GM21528 (cell line): ENCODE measurements at regions not wholly inside any gene's neighbourhood (a gene's known extent, or its start where the extent isn't known, plus 50 kb on each side); places are given as distances from the start of the nearest gene placed in this dataset.

ENCODE experiments used
- ATAC-seq: cut with Tn5 transposase; IDR thresholded peaks from one replicate; pipeline ENCODE4 v1.9.1; 2021; ENCODE audit warnings: mild to moderate bottlenecking, moderate library complexity; ENCODE audit not compliant: unreplicated experiment, low FRiP score

- no peak for ATAC-seq
These were observed 1320.3 kb upstream of the LRRTM1 start for GRCh38 chr2:81624825-81625224.

DNA sequence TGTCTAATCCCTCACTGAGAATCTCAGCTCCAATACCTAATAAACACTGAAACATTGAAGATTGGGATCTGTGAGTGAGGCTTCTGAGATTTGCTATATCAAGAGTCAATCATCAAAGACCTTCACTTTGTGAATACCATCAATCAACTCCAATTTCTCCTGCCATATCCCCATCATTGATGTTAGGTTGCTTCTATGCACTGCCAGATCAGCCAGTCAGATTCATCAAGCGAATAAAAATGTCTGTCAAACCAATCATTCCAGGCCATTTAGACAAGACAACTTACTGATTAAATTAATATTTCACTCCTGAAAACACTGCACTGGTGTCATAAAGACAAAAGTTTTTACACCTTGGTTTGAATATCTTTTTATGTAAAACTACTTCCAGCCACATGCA lies 1295.5 kb upstream of the LRRTM1 start:
- no peak for ATAC-seq

- no peak for ATAC-seq
These were observed 1293.9 kb upstream of the LRRTM1 start for GRCh38 chr2:81598453-81598852.

DNA sequence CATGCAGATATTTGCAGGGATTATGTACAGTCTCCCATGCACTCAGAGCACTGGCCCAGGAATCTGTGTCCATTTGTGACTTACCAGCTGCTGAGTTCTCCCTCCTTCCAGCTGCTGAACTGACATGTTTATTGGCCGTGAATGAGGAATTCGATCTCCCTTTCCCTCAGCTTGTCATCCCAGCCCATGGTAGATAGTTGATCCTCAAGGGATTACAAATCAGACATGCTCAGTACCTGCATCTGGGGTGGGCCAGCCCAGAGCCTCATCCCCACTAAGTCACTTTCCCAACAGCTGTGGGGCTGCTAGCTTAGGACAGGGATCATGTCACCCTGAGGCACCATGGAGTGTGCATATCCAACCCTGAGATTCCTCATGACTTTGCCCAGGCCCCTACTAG lies 1284.9 kb upstream of the LRRTM1 start:
- no peak for ATAC-seq

GRCh38 chr2:81583311-81584108 lies 1279.0 kb upstream of the LRRTM1 start:
- no peak for ATAC-seq

GRCh38 chr2:81576713-81577112 lies 1272.2 kb upstream of the LRRTM1 start:
- no peak for ATAC-seq

DNA sequence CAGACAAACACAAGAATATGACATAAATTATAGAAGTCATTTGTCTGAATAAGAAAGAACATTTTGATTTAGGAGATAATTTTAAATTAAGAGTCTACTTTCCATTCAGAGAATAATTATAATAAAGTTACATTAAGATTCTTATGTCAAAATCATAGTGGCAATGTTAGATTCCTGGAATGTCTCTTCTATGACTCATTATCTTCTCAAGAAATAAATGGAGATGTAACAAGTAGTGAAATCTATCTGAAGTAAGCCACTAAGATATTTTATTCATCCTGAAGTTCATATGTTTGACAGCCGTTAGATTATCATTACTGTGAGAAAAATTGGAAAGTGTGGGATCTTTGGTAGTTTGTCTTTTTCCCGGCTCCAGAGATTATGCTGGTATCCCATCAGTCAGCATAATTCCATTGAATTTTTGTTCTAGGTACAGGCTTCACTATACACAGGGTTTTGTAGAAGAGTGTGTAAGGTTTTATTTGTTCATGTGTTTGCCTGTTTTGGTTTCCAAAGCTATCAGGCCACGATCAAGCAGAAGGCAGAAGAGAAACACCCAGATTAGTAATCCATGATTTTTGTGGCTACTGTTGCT lies 1246.6 kb upstream of the LRRTM1 start:
- no peak for ATAC-seq

DNA sequence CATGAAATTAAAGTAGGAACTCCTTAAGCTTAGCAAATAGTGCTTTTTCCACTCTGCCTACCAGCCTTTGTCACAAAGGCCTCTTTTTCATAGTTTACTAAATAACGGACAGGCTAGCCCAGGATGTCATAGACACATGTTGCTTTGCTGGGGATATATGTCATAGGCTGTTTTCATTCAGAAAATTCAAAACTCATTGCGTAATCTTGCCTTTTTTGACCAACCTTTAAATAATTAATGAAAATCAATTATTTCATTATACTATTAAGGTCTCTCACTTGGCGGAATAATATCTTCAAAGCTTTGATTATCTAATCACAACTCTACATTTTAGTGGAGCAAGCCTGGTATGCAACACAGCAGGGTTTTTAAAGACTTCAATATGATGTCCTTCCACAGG lies 1245.7 kb upstream of the LRRTM1 start:
- ATAC-seq, result no peak

DNA sequence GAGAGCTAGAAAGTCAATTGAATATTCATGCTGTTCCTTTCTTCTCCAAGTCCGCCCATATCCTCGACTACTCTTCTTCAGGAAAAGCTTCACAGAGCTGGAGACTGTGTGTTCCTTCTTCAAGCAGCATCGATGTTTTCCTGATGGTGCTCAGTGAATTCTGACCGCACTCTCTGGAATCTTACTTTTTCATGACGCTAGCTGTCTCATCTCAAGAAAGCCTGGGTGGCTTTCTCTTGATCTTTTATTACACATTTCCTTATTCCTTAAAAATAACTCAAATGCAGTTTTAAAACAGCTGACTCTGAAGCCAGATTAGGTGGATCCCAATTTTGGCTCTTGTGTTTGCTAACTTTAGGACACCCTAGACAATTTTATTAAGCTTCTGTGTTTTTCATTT lies 1245.1 kb upstream of the LRRTM1 start:
- no peak for ATAC-seq

DNA sequence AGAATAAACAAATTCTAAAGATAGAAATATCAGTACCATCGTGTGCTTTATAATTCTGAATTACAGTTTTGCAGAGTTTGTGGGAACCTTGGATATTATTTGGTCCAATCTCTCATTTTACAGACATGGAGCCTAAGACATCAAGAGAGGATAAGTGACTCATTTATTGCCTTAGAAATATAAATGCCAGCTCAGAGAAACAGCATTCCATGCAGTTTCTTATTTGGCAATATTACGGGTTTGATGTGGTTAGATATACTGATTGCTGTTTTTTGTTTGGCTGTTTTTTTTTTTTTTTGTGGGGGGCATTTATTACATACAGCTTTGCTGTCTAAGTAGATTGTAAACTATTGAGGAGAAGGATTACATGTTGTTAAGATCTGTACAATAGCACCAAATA lies 1241.1 kb upstream of the LRRTM1 start:
- ATAC-seq, result no peak

- no peak for ATAC-seq
These were observed 1237.6 kb upstream of the LRRTM1 start for GRCh38 chr2:81542119-81542518.

- ATAC-seq, result no peak
These were observed 1225.4 kb upstream of the LRRTM1 start for GRCh38 chr2:81529944-81530343.

DNA sequence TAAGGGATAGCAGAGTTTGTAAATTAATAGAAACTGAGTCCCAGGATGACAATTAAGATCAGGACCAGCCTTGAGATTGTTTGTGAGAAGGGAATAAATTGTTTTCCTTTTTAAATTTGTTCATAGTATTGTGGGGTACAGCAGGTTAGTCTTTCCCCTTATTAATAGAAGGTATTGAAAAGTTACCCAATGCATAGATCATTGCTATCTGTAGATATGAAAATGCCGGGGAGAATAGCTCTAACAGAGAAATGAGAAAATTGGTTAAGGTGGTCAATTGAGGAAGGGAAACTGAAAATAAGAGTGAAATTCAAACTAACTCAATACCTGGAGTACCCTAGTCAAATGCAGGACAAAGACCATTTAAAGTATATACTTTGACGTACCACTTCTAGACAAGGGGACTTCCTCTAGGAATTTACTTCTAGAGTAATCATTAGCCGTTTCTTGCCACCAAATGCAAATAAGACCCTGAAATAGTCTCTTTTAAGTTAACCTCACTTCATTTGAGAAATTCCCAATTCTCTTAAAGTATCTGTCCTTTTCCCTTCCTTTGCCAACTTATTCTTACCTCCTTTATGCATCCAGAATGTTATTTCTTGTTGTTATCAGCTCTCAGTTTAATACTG lies 1224.4 kb upstream of the LRRTM1 start:
- ATAC-seq, result peak; percentile 50

GRCh38 chr2:81523344-81523743 lies 1218.8 kb upstream of the LRRTM1 start:
- ATAC-seq, result no peak

DNA sequence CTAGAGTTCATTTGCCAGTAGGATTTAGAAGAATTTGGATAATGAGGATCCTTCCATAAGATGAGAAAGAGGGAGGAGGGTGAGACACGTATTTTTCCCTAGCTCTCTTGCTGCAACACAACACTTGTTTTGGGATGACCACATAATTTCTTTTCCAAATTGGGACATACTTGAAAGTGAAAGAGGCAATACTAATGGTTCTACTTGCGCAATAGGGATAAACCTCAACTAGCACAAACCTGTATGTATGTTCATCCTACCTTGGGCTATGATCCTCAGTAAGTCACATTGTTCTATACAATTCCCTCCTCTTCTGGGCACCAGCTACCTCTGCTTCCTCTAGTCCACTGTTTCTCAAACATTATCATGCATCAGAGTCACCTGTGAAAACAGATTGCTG lies 1208.8 kb upstream of the LRRTM1 start:
- ATAC-seq, result no peak

- ATAC-seq, result no peak
These were observed 1201.0 kb upstream of the LRRTM1 start for GRCh38 chr2:81505586-81505985.

- no peak for ATAC-seq
These were observed 1191.0 kb upstream of the LRRTM1 start for GRCh38 chr2:81495556-81495955.

DNA sequence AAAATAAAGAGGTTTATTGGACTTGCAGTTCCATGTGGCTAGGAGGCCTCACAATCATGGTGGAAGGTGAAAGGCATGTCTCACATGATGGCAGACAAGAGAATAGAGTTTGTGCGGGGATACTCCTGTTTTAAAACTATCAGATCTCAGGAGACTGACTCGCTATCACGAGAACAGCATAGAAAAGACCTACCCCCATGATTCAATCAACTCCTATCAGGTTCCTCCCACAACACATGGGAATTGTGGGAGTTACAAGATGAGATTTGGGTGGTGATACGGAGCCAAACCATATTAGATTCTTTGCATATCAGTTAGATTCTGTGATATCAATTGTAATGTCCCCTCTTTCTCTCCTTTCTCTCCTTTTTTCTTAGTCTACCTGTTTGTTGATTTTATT lies 1178.7 kb upstream of the LRRTM1 start:
- no peak for ATAC-seq

DNA sequence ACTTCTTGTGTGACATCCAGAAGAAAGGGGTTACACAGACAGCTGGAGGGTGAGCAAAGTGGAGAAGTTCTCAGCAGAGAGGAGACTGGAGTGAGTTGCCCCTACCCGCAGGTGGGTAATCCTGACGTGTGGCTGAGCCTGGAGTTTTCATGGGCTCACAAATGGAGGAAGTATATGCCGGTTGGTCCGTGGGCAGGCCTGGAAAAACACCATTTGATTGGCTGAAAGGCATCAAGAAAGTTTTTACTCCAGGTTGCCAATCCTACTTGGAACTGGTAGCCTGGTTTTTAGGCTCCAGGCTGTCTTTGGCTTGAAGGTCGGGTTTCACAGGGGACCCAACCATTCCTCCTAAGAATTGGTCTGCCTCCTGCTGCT lies 1177.4 kb upstream of the LRRTM1 start:
- ATAC-seq, result no peak

DNA sequence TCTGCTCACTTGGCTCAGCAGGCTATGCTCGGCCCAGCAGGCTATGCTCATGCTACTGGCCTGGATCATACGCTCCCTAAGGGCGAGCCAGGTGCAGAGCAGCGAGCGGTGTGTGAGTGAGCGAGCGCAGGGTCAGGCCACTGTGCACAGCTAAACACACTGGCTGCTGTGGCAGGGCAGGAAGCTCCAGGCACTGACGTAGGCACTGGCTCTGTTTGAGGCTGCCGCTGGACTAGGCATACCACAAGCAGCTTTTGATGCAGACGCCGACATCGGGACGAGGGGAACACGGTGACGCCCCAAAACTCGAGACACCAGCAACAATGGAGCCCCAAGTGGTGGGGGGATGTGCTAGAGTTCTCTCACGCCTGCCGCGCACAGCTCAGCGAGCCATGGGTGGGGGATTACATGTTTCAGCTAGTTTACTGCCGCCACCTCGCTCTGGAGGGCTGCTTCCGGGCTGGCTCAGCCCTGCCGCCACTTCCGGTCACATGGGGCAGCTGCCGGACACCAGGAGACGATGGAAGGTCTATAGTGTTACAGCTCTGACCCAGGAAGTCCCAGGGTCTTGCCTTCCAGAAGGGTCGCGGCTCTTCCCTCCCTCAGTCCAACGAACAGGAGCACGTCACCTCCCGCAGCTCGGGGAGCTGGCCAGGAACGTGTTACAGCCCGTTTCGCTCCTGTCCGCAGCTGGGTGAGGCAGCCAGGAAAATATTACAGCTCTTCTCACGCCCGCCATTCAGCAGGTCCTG lies 1176.9 kb upstream of the LRRTM1 start:
- ATAC-seq, result no peak

GRCh38 chr2:81467096-81467495 lies 1162.5 kb upstream of the LRRTM1 start:
- ATAC-seq, result no peak
